ENCODE measurements at regions not wholly inside any gene's neighbourhood (a gene's known extent, or its start where the extent isn't known, plus 50 kb on each side); places are given as distances from the start of the nearest gene placed in this dataset.

GRCh38 chr2:8628179-8628865, 53.5 kb upstream of the ID2 start:
- no peaks in the 10 kb centered on the region for H3K9me3 ChIP-seq
- H3K4me1 ChIP-seq: peaks cover 0 to 29% (median 24%) of the 10 kb centered on the region in 4 donors
- 56% methylated on average over 18 of the region's 18 CpGs; no CpG with 5 or more reads in 1 of the 2 donors for WGBS, 2 donors (ENCODE audit: low coverage in 1 of 2)
- no peak for DNase-seq
- no peak overlapping the region for H3K4me3 ChIP-seq
- TF ChIP-seq EP300 (IDR thresholded peaks at IDR 0.05; ENCODE audit: low read depth): no peak
- TF ChIP-seq POLR2AphosphoS5 (IDR thresholded peaks at IDR 0.05): no peak
- TF ChIP-seq CTCF (IDR thresholded peaks at IDR 0.05): no peak
- TF ChIP-seq POLR2A (IDR thresholded peaks at IDR 0.05): no peak
- intact Hi-C loops (cut with DNase I; ENCODE audit: low total_unique reads): no loop called here
- peak overlapping the region; percentile 84 to 90 (median 86) for H3K27ac ChIP-seq
- no peaks in the 10 kb centered on the region for H3K27me3 ChIP-seq
- no peaks in the 10 kb centered on the region for H3K36me3 ChIP-seq
- in situ Hi-C loops (cut with MboI; ENCODE audit: low pct_ligation_motif_present in 1 of 4, low pct_unique_long_range_greater_than_20kb in 1 of 4, low sequenced_read_pairs in 3 of 4): no loop called here

DNA sequence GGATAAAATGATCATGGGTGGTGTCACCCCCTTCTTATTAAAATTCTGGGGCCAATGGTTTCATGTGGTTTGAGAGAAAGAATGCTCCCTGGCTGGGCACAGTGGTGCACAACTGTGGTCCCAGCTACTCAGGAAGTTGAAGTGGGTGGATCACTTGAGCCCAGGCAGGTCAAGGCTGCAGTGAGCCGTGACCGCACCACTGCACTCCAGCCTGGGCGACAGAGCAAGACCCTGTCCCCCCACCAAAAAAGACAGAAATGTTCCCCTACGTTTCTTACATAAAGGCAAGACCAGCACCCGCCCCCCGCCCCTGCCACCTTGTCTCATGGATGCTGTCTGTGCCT, 53.0 kb upstream of the ID2 start:
- Histone ChIP-seq H3K4me1 (peaks cover 0 to 33% (median 25%) of the 10 kb centered on the region in 4 donors), H3K9me3 (no peaks in the 10 kb centered on the region), H3K27ac (peak overlapping the region; percentile 84 to 90 (median 86)), H3K27me3 (no peaks in the 10 kb centered on the region), H3K36me3 (no peaks in the 10 kb centered on the region), H3K4me3 (no peak overlapping the region)
- no peak for TF ChIP-seq CTCF (IDR thresholded peaks at IDR 0.05)
- no peak for TF ChIP-seq POLR2A (IDR thresholded peaks at IDR 0.05)
- no peak for TF ChIP-seq EP300 (IDR thresholded peaks at IDR 0.05; ENCODE audit: low read depth)
- no peak for TF ChIP-seq POLR2AphosphoS5 (IDR thresholded peaks at IDR 0.05)
- in situ Hi-C loops (cut with MboI; ENCODE audit: low pct_ligation_motif_present in 1 of 4, low pct_unique_long_range_greater_than_20kb in 1 of 4, low sequenced_read_pairs in 3 of 4): no loop called here
- DNase-seq: no peak
- intact Hi-C loops (cut with DNase I; ENCODE audit: low total_unique reads): no loop called here
- 82% methylated on average over 6 of the region's 6 CpGs; no CpG with 5 or more reads in 1 of the 2 donors for WGBS, 2 donors (ENCODE audit: low coverage in 1 of 2)

- Histone ChIP-seq H3K9me3 (no peaks in the 10 kb centered on the region), H3K27me3 (no peaks in the 10 kb centered on the region), H3K4me1 (peaks cover 0 to 35% (median 25%) of the 10 kb centered on the region in 4 donors), H3K4me3 (no peak overlapping the region), H3K27ac (no peak overlapping the region), H3K36me3 (no peaks in the 10 kb centered on the region)
- in situ Hi-C loops (cut with MboI; ENCODE audit: low pct_ligation_motif_present in 1 of 4, low pct_unique_long_range_greater_than_20kb in 1 of 4, low sequenced_read_pairs in 3 of 4) (no loop called here), intact Hi-C loops (cut with DNase I; ENCODE audit: low total_unique reads) (no loop called here)
- no peak for DNase-seq
- 74% methylated on average over 4 of the region's 4 CpGs; no CpG with 5 or more reads in 1 of the 2 donors for WGBS, 2 donors (ENCODE audit: low coverage in 1 of 2)
- TF ChIP-seq POLR2AphosphoS5 (IDR thresholded peaks at IDR 0.05) (no peak), POLR2A (IDR thresholded peaks at IDR 0.05) (no peak), CTCF (IDR thresholded peaks at IDR 0.05) (no peak), EP300 (IDR thresholded peaks at IDR 0.05; ENCODE audit: low read depth) (no peak)
Observed at GRCh38 chr2:8629402-8629801, 52.5 kb upstream of the ID2 start.

DNA sequence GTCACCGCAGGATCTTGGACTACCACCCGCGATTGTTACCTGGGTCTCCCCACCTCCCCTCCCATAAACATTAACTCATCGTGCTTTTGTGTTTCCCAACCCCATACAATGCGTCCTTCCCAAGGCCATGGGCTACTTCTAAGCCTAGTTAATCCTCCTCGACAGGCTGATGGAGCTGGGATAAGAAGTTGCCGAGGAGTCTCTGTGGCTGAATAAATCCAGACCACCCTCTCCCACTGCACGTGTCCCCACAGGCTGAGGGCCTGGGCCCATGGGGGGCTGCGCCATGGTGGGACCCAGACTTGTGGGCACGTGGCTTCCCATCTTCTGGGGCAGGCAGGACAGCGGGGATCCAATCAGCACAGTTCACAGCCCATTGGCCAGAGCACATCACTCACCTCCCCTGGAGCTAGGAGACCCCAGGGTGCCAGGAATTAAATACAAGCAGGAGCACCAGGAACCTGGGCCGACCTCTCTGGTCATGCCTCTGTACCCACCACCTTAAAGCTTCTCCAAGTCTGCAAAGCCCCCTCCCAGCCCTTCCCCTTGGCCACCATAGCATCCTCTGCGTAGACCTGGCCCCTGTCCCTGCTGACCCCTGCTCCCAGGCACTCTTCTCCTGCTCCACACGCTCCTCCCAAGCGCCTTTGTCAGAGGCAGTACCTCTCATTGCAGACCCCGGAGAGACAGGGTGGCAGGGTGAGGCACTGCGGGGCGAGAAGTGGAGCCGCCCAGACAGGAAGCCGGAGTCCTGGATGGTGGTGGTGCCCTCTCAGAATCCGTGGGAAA, 51.0 kb upstream of the ID2 start:
- in situ Hi-C loops (cut with MboI; ENCODE audit: low pct_ligation_motif_present in 1 of 4, low pct_unique_long_range_greater_than_20kb in 1 of 4, low sequenced_read_pairs in 3 of 4) (no loop called here), intact Hi-C loops (cut with DNase I; ENCODE audit: low total_unique reads) (no loop called here)
- no peaks in the 10 kb centered on the region for H3K27me3 ChIP-seq
- H3K27ac ChIP-seq: no peak overlapping the region
- peaks cover 0 to 24% (median 19%) of the 10 kb centered on the region in 4 donors for H3K4me1 ChIP-seq
- H3K9me3 ChIP-seq: no peaks in the 10 kb centered on the region
- no peak overlapping the region for H3K4me3 ChIP-seq
- 72 to 86% methylated on average over 4 to 20 of the region's 21 CpGs for WGBS, 2 donors (ENCODE audit: low coverage in 1 of 2)
- H3K36me3 ChIP-seq: no peaks in the 10 kb centered on the region
- TF ChIP-seq POLR2AphosphoS5 (IDR thresholded peaks at IDR 0.05) (no peak), CTCF (IDR thresholded peaks at IDR 0.05) (no peak)
- no peak for DNase-seq
